ENCODE measurements at regions not wholly inside any gene's neighbourhood (a gene's known extent, or its start where the extent isn't known, plus 50 kb on each side); places are given as distances from the start of the nearest gene placed in this dataset.

GRCh38 chr20:11153819-11154218, 480.0 kb upstream of the JAG1 start:
- Histone ChIP-seq H3K79me2 (replicated peaks; ENCODE audit: insufficient read depth, low read length) (no peaks in the 10 kb centered on the region), H3K9ac (ENCODE audit: low read length) (no peak overlapping the region), H3K9me3 (ENCODE audit: low read length) (no peaks in the 10 kb centered on the region), H3K9me2 (ENCODE audit: insufficient read depth, low read length) (no peaks in the 10 kb centered on the region), H3K27ac (ENCODE audit: low read length) (no peak overlapping the region), H3F3A (ENCODE audit: insufficient read depth, low read length, poor library complexity, severe bottlenecking) (no peaks in the 10 kb centered on the region), H3K36me3 (ENCODE audit: insufficient read depth, low read length) (no peaks in the 10 kb centered on the region), H3K27me3 (ENCODE audit: insufficient read depth, low read depth, low read length) (no peaks in the 10 kb centered on the region), H3K4me3 (ENCODE audit: low read length) (no peak overlapping the region), H4K20me1 (ENCODE audit: insufficient read depth) (no peaks in the 10 kb centered on the region), H3K4me2 (ENCODE audit: low read length) (no peak overlapping the region), H2AFZ (ENCODE audit: low read depth, low read length) (no peak overlapping the region)
- TF ChIP-seq EZH2 (IDR thresholded peaks at IDR 0.05; ENCODE audit: borderline replicate concordance, insufficient read depth, low read length, poor library complexity, severe bottlenecking) (no peak), SMC3 (conservative IDR thresholded peaks at IDR 0.05; ENCODE audit: poor library complexity) (no peak), EP300 (conservative IDR thresholded peaks at IDR 0.05; ENCODE audit: poor library complexity, severe bottlenecking) (no peak), MXI1 (conservative IDR thresholded peaks at IDR 0.05; ENCODE audit: poor library complexity, severe bottlenecking) (no peak), RAD21 (conservative IDR thresholded peaks at IDR 0.05) (no peak), TAF1 (IDR thresholded peaks at IDR 0.05; ENCODE audit: low read depth) (no peak), POLR2AphosphoS5 (IDR thresholded peaks at IDR 0.05) (no peak)

- no peaks in the 10 kb centered on the region for H3F3A ChIP-seq (ENCODE audit: insufficient read depth, low read length, poor library complexity, severe bottlenecking)
- H3K27me3 ChIP-seq (ENCODE audit: insufficient read depth, low read depth, low read length): no peaks in the 10 kb centered on the region
- no peak overlapping the region for H3K4me2 ChIP-seq (ENCODE audit: low read length)
- H3K36me3 ChIP-seq (ENCODE audit: insufficient read depth, low read length): no peaks in the 10 kb centered on the region
- no peak for TF ChIP-seq EZH2 (IDR thresholded peaks at IDR 0.05; ENCODE audit: borderline replicate concordance, insufficient read depth, low read length, poor library complexity, severe bottlenecking)
- no peak for TF ChIP-seq REST (IDR thresholded peaks at IDR 0.05; ENCODE audit: borderline replicate concordance)
- no peak for TF ChIP-seq TAF1 (IDR thresholded peaks at IDR 0.05; ENCODE audit: low read depth)
- TF ChIP-seq RAD21 (conservative IDR thresholded peaks at IDR 0.05): no peak
- TF ChIP-seq MXI1 (conservative IDR thresholded peaks at IDR 0.05; ENCODE audit: poor library complexity, severe bottlenecking): no peak
- no peak overlapping the region for H3K27ac ChIP-seq (ENCODE audit: low read length)
- H3K4me3 ChIP-seq (ENCODE audit: low read length): no peak overlapping the region
- no peaks in the 10 kb centered on the region for H3K9me2 ChIP-seq (ENCODE audit: insufficient read depth, low read length)
- no peaks in the 10 kb centered on the region for H4K20me1 ChIP-seq (ENCODE audit: insufficient read depth)
- no peak overlapping the region for H3K9ac ChIP-seq (ENCODE audit: low read length)
- H3K9me3 ChIP-seq (ENCODE audit: low read length): no peaks in the 10 kb centered on the region
- no peaks in the 10 kb centered on the region for H3K79me2 ChIP-seq (replicated peaks; ENCODE audit: insufficient read depth, low read length)
- no peak overlapping the region for H2AFZ ChIP-seq (ENCODE audit: low read depth, low read length)
These were observed 481.5 kb upstream of the JAG1 start for GRCh38 chr20:11155156-11155756.

GRCh38 chr20:11156922-11157321, 483.1 kb upstream of the JAG1 start:
- no peaks in the 10 kb centered on the region for H3F3A ChIP-seq (ENCODE audit: insufficient read depth, low read length, poor library complexity, severe bottlenecking)

More at GRCh38 chr20:11156922-11157321, 483.1 kb upstream of the JAG1 start:
- H3K36me3 ChIP-seq (ENCODE audit: insufficient read depth, low read length): no peaks in the 10 kb centered on the region
- TF ChIP-seq RAD21 (conservative IDR thresholded peaks at IDR 0.05): no peak
- no peaks in the 10 kb centered on the region for H3K9me2 ChIP-seq (ENCODE audit: insufficient read depth, low read length)
- H3K27me3 ChIP-seq (ENCODE audit: insufficient read depth, low read depth, low read length): no peaks in the 10 kb centered on the region
- no peaks in the 10 kb centered on the region for H3K9me3 ChIP-seq (ENCODE audit: low read length)
- H3K9ac ChIP-seq (ENCODE audit: low read length): no peak overlapping the region
- no peak overlapping the region for H3K4me2 ChIP-seq (ENCODE audit: low read length)
- no peak overlapping the region for H2AFZ ChIP-seq (ENCODE audit: low read depth, low read length)
- no peak overlapping the region for H3K4me3 ChIP-seq (ENCODE audit: low read length)
- H3K27ac ChIP-seq (ENCODE audit: low read length): no peak overlapping the region
- no peaks in the 10 kb centered on the region for H4K20me1 ChIP-seq (ENCODE audit: insufficient read depth)
- H3K79me2 ChIP-seq (replicated peaks; ENCODE audit: insufficient read depth, low read length): no peaks in the 10 kb centered on the region

All from neural cell (in vitro differentiated cells).